ENCODE measurements at regions not wholly inside any gene's neighbourhood (a gene's known extent, or its start where the extent isn't known, plus 50 kb on each side); places are given as distances from the start of the nearest gene placed in this dataset.

DNA sequence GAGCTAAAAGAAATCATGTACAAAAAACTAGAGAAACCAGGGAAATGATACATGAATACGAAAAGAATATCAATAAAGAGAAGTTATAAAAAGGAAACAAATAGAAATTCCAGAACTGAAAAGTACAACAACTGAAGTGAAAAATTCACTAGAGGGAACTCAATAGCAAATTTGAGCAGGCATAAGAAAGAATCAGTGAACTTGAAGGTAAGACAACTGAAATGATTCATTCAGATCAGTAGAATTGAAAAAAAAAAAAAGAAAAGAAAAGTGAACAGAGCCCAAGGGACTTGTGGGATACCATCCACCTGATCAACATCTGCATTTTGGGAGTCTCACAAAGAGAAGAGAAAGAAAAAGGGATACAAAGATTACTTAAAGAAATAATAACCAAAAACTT, 78.3 kb downstream of the HHEX start:
- peaks cover 2% of the 10 kb centered on the region for H3K36me3 Mint-ChIP-seq (ENCODE audit: insufficient read depth)
- H3K4me3 Mint-ChIP-seq = no peak overlapping the region
- no peaks in the 10 kb centered on the region for H3K4me1 Mint-ChIP-seq (ENCODE audit: low read depth)
- H3K27me3 Mint-ChIP-seq (ENCODE audit: low read depth) = peaks cover 25% of the 10 kb centered on the region
- ATAC-seq (no peak), DNase-seq (no peak)
- peaks cover 16% of the 10 kb centered on the region for H3K9me3 Mint-ChIP-seq

GRCh38 chr10:92773776-92774175, 74.5 kb upstream of the EXOC6 start:
- peaks cover 2% of the 10 kb centered on the region for H3K4me1 Mint-ChIP-seq (ENCODE audit: low read depth)
- ATAC-seq (no peak), DNase-seq (no peak)
- H3K4me3 Mint-ChIP-seq = no peak overlapping the region
- peaks cover 22% of the 10 kb centered on the region for H3K27me3 Mint-ChIP-seq (ENCODE audit: low read depth)
- H3K36me3 Mint-ChIP-seq (ENCODE audit: insufficient read depth) = no peaks in the 10 kb centered on the region
- peaks cover 4% of the 10 kb centered on the region for H3K9me3 Mint-ChIP-seq

GRCh38 chr10:92778091-92778490, 70.2 kb upstream of the EXOC6 start:
- ATAC-seq = no peak
- DNase-seq = no peak
- peaks cover 2% of the 10 kb centered on the region for H3K4me1 Mint-ChIP-seq (ENCODE audit: low read depth)
- H3K4me3 Mint-ChIP-seq = no peak overlapping the region
- H3K36me3 Mint-ChIP-seq (ENCODE audit: insufficient read depth) = no peaks in the 10 kb centered on the region
- H3K27me3 Mint-ChIP-seq (ENCODE audit: low read depth) = peaks cover 19% of the 10 kb centered on the region
- no peaks in the 10 kb centered on the region for H3K9me3 Mint-ChIP-seq

DNA sequence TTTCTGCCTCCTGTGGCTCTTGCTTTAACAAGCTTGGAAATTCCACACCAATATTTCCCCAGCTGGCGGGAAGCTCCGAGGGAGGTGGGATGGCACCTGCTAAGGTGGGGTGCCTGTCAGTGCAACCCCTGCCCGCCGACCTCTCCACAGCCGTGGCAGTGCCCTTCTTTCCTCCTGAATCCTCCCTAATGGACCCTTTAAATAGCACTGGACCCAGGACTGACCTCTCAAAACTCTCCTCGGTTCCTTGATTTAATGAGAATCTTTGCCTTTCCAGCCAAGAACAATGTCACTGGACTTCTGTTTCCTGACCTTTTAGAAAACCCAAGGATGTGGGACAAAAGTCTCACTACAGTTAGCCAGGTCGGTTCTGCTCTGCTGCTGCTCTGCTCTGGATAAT, 63.2 kb upstream of the EXOC6 start:
- DNase-seq (no peak), ATAC-seq (no peak)
- Mint-ChIP-seq H3K4me1 (ENCODE audit: low read depth) (no peaks in the 10 kb centered on the region), H3K4me3 (no peak overlapping the region), H3K27me3 (ENCODE audit: low read depth) (peaks cover 6% of the 10 kb centered on the region), H3K9me3 (no peaks in the 10 kb centered on the region), H3K36me3 (ENCODE audit: insufficient read depth) (no peaks in the 10 kb centered on the region)

DNA sequence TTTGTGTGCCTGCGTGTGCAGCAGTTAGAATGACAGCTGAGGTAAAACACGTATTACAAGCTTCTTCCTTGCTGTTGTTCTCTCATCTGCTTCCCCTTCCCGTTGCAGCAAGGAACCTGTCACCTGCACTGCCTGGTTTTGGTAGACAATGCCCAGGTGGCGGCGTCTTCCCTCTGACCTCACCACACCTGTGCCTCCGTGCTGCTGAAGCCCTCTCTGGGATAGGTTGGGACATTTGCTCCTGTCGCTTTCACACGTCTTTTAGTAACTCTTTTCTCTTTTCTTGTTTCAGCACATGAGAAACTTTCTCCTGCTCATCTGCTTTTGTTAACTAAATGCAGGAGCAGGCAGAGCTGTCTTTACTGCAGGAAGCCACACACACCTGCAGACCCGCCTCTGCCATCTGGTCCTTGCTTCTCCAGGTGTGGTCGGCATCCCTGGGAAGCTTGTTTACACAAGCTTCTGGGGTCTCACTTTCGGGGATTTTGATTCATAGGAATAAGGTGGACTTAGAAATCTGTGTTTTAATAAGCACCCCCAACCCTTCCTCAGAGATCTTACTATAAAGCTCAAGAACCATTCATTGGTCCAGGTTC, 60.7 kb upstream of the EXOC6 start:
- H3K36me3 Mint-ChIP-seq (ENCODE audit: insufficient read depth) = no peaks in the 10 kb centered on the region
- H3K4me3 Mint-ChIP-seq = no peak overlapping the region
- peaks cover 4% of the 10 kb centered on the region for H3K4me1 Mint-ChIP-seq (ENCODE audit: low read depth)
- DNase-seq = no peak
- peaks cover 13% of the 10 kb centered on the region for H3K27me3 Mint-ChIP-seq (ENCODE audit: low read depth)
- no peak for ATAC-seq
- no peaks in the 10 kb centered on the region for H3K9me3 Mint-ChIP-seq

- Mint-ChIP-seq H3K27me3 (ENCODE audit: low read depth) (peaks cover 17% of the 10 kb centered on the region), H3K4me1 (ENCODE audit: low read depth) (peaks cover 4% of the 10 kb centered on the region), H3K4me3 (no peak overlapping the region), H3K36me3 (ENCODE audit: insufficient read depth) (peaks cover 1% of the 10 kb centered on the region), H3K9me3 (no peaks in the 10 kb centered on the region)
- ATAC-seq (no peak), DNase-seq (no peak)
Measured at GRCh38 chr10:92789067-92789466, 59.3 kb upstream of the EXOC6 start.

DNA sequence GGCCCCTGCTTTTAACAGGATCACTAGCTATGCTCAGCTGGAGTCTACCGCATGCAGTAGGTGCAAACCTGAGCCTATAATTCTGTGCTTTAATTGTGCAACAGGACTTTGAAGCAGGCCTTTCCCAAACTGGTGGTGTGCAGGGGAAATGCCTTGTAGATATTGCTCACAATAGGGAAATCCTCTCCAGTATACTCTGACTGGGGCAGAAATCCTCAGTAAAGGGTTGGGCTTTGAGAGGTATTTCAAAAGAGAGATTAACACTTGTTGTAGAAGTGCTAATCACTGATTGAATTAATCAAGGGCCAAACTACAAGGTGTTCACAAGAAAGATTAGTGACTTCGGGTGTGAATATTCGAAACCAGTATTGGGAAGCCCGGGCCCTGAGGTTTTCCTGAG, 58.5 kb upstream of the EXOC6 start:
- peaks cover 4% of the 10 kb centered on the region for H3K4me1 Mint-ChIP-seq (ENCODE audit: low read depth)
- no peak overlapping the region for H3K4me3 Mint-ChIP-seq
- ATAC-seq (no peak), DNase-seq (no peak)
- H3K27me3 Mint-ChIP-seq (ENCODE audit: low read depth) = peaks cover 16% of the 10 kb centered on the region
- no peaks in the 10 kb centered on the region for H3K9me3 Mint-ChIP-seq
- peaks cover 1% of the 10 kb centered on the region for H3K36me3 Mint-ChIP-seq (ENCODE audit: insufficient read depth)

DNA sequence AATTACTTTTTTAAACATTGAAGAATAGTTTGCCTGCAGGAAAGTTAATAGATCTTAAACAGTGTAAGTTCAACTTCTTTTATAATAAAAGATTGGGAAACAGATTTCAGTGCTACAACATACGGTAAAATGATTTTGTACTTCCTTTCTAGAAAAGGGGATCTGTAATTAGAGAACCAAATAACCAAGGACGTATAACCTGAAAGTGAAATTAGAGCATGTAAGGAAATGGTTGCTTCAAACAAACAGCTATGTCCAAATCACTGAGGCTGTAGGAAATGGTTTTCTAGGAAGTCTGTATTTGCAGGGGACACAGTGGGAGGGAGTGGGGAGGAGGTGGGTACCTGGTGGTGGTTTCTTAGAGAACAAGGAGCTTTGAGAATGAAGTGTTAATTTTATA, 57.9 kb upstream of the EXOC6 start:
- Mint-ChIP-seq H3K4me3 (no peak overlapping the region), H3K9me3 (no peaks in the 10 kb centered on the region), H3K4me1 (ENCODE audit: low read depth) (peaks cover 4% of the 10 kb centered on the region), H3K36me3 (ENCODE audit: insufficient read depth) (peaks cover 1% of the 10 kb centered on the region), H3K27me3 (ENCODE audit: low read depth) (peaks cover 19% of the 10 kb centered on the region)
- DNase-seq (no peak), ATAC-seq (no peak)

GRCh38 chr10:92792661-92793060, 55.7 kb upstream of the EXOC6 start:
- peaks cover 4% of the 10 kb centered on the region for H3K4me1 Mint-ChIP-seq (ENCODE audit: low read depth)
- DNase-seq = no peak
- H3K4me3 Mint-ChIP-seq = no peak overlapping the region
- no peak for ATAC-seq
- H3K36me3 Mint-ChIP-seq (ENCODE audit: insufficient read depth) = peaks cover 1% of the 10 kb centered on the region
- no peaks in the 10 kb centered on the region for H3K9me3 Mint-ChIP-seq
- H3K27me3 Mint-ChIP-seq (ENCODE audit: low read depth) = peaks cover 19% of the 10 kb centered on the region

All from activated T-cell treated with anti-CD3 and anti-CD28 coated beads, Interleukin-2, amount 50 U/mL, for 4 hours (primary cell).